ENCODE measurements at regions not wholly inside any gene's neighbourhood (a gene's known extent, or its start where the extent isn't known, plus 50 kb on each side); places are given as distances from the start of the nearest gene placed in this dataset.
"Not testable (repeated sequence)": the region's sequence is repeated elsewhere in the genome, so short reads cannot be mapped to it uniquely, and the experiment has no call there.

- DNase-seq (ENCODE audit: low read depth): no peak
- H3K4me3 ChIP-seq (ENCODE audit: low read depth, low read length): no peak overlapping the region
- TF ChIP-seq CTCF (conservative IDR thresholded peaks at IDR 0.05; ENCODE audit: low read depth, low read length): no peak
Observed at GRCh38 chr3:65145680-65146079, 457.9 kb upstream of the ADAMTS9 start.

GRCh38 chr3:65144791-65145351 is 457.1 kb upstream of the ADAMTS9 start:
- no peak for TF ChIP-seq CTCF (conservative IDR thresholded peaks at IDR 0.05; ENCODE audit: low read depth, low read length)
- no peak for DNase-seq (ENCODE audit: low read depth)
- H3K4me3 ChIP-seq (ENCODE audit: low read depth, low read length): no peak overlapping the region

GRCh38 chr3:65142456-65142855 is 454.7 kb upstream of the ADAMTS9 start:
- no peak for DNase-seq (ENCODE audit: low read depth)
- no peak for TF ChIP-seq CTCF (conservative IDR thresholded peaks at IDR 0.05; ENCODE audit: low read depth, low read length)
- H3K4me3 ChIP-seq (ENCODE audit: low read depth, low read length): no peak overlapping the region

GRCh38 chr3:65138556-65138955 is 450.8 kb upstream of the ADAMTS9 start:
- TF ChIP-seq CTCF (conservative IDR thresholded peaks at IDR 0.05; ENCODE audit: low read depth, low read length): no peak
- no peak overlapping the region for H3K4me3 ChIP-seq (ENCODE audit: low read depth, low read length)
- no peak for DNase-seq (ENCODE audit: low read depth)

GRCh38 chr3:65133752-65134151 is 446.0 kb upstream of the ADAMTS9 start:
- H3K4me3 ChIP-seq (ENCODE audit: low read depth, low read length); DNase-seq (ENCODE audit: low read depth): not testable (repeated sequence)

GRCh38 chr3:65130782-65131181 is 443.0 kb upstream of the ADAMTS9 start:
- no peak for TF ChIP-seq CTCF (conservative IDR thresholded peaks at IDR 0.05; ENCODE audit: low read depth, low read length)
- no peak for DNase-seq (ENCODE audit: low read depth)
- H3K4me3 ChIP-seq (ENCODE audit: low read depth, low read length): no peak overlapping the region

GRCh38 chr3:65128346-65128745 is 440.5 kb upstream of the ADAMTS9 start:
- TF ChIP-seq CTCF (conservative IDR thresholded peaks at IDR 0.05; ENCODE audit: low read depth, low read length): no peak
- H3K4me3 ChIP-seq (ENCODE audit: low read depth, low read length): no peak overlapping the region
- no peak for DNase-seq (ENCODE audit: low read depth)
